ENCODE measurements at regions not wholly inside any gene's neighbourhood (a gene's known extent, or its start where the extent isn't known, plus 50 kb on each side); places are given as distances from the start of the nearest gene placed in this dataset.
A peak's percentile ranks its signal among the peaks of the same experiment; 100 is the strongest.
"Not testable (repeated sequence)": the region's sequence is repeated elsewhere in the genome, so short reads cannot be mapped to it uniquely, and the experiment has no call there.

DNA sequence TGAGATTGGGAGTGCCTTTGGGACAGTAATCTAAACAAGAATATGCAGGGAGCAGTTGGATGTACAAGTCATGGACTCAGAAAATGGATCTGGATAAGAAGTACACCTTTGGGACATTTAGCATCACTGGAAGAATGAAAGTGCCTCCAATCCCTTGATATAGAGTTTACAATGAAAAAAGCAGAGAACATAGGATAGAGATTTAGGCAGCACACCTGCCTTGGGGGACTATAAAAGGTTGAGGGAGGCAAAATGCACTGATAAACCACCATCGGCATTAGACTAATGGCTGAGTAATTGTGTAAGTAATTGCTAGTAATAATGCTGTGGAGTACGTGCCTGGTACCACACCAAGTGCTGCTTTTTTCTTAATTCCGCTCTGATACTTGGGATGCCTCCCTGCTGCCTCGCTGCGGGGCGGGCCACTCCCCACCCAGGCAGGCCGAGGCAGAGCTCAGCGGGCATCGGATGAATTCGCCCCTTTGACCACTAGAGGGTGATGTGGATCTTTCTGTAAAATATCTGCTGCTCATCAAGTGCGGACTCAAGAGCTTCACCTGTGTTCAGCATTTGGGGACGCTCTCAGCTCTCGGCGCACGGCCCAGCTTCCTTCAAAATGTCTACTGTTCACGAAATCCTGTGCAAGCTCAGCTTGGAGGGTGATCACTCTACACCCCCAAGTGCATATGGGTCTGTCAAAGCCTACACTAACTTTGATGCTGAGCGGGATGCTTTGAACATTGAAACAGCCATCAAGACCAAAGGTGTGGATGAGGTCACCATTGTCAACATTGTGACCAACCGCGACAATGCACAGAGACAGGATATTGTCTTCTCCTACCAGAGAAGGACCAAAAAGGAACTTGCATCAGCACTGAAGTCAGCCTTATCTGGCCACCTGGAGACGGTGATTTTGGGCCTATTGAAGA, 99.9 kb downstream of the ANKRD18B start:
- peak; percentile 14 to 48 (median 31) for DNase-seq

GRCh38 chr9:33628318-33628717, 104.3 kb downstream of the ANKRD18B start:
- not testable (repeated sequence) for DNase-seq

DNA sequence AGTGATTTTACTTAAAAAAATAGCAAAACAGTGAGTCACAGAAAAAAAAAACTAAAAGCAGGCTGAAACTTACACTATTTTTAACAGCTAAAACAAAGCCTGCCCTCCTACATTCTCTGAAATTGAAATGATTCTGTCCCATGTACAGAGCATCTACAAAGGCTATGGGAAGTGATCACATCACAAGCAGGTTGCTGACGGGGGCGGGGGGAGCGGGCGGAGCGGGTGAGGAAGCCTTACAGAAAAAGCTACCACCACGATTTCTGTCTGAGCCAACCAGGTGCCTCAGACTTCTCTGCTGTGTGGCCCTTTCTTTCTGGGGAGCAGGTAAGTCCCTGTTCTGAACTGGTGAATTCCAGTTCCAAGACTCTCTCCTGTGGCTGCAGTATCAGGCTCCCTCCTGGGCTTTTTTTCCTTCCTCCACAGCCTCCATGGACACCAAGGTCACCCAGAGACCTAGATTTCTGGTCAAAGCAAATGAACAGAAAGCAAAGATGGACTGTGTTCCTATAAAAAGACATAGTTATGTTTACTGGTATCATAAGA, 104.9 kb downstream of the ANKRD18B start:
- peak in 1 of 4 experiments; percentile 4 for DNase-seq

GRCh38 chr9:33633636-33634035, 109.6 kb downstream of the ANKRD18B start:
- no peak for DNase-seq

- DNase-seq: no peak
Measured at GRCh38 chr9:33637881-33638280, 113.8 kb downstream of the ANKRD18B start.

DNA sequence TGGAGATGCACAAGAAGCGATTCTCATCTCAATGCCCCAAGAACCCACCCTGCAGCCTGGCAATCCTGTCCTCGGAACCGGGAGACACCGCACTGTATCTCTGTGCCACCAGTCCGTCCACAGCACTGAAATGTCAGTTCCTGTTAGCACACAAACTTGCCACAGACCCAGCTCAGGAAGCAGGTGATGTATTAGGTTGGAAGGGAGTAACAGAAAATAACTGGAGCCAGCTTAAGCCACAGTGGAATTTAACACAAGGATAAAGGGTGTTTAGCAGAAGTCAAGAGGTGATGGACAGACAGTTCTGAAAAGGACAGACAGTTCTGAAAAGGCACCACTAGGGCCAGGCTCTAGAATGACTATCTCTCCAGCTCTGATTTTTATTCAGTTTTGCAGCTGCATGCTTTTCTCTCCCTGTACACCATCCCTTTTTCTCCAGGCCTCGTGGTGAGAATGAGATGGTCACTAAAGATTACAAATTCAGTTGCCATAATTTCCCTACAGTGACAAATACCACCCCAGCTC, 114.4 kb downstream of the ANKRD18B start:
- DNase-seq: no peak

DNA sequence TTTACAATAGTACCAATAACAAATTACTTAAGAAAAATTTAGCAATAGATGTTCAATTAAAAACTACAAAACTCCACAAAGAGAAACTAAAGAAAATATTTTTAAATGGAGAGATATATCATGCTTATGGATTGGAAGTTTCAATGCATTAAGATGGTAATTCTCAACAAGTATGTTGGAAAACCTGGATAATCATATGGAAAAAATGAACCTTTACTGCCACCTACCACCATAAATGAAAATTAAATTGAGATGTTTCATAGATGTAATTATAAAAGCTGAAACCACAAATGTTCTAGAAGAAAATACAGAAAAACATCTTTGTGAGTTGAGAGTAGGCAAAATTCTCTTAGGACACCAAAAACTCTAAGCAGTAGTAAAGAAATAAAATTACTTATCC, 121.7 kb downstream of the ANKRD18B start:
- no peak for DNase-seq

DNA sequence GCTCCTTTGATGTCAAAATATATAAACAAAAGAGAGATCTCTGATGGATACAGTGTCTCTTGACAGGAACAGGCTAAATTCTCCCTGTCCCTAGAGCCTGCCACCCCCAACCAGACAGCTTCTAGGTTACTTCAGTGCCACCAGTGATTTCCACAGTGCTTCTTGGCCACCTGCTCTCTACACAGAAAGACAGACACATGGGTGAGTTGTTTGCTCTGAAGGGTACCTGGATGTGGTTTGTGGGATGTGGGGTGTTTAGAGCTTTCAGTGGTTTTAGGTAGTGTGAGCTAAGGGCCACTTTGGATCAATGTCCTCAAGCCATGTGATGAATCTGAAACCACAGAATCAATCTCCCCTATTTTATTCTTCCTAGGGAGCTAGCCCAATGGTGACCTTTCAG, 125.4 kb downstream of the ANKRD18B start:
- no peak for DNase-seq

- DNase-seq: no peak
Measured at GRCh38 chr9:33651125-33651524, 127.1 kb downstream of the ANKRD18B start.

DNA sequence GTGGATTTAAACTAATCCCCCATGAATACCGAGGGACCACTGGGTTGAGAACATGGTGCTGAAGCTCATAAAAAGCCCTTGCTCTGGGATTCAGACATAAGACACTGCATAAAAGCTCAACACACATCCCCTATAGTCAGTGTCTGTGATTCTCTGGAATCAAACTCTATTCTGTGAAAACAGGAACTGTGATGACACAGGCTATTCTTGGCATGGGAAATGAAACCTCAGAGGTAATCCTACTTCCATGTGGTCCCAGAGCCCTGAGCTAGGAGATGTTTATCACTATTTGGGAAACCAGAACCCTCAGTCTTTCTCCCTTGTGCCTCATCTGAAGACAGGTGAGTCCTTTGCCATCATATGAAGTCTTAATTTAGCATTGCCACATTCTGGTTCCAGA, 135.4 kb upstream of the PRSS3 start:
- no peak for DNase-seq

- no peak for DNase-seq
Measured at GRCh38 chr9:33660772-33661171, 134.6 kb upstream of the PRSS3 start.

- DNase-seq: no peak
Measured at GRCh38 chr9:33661176-33661575, 134.2 kb upstream of the PRSS3 start.

DNA sequence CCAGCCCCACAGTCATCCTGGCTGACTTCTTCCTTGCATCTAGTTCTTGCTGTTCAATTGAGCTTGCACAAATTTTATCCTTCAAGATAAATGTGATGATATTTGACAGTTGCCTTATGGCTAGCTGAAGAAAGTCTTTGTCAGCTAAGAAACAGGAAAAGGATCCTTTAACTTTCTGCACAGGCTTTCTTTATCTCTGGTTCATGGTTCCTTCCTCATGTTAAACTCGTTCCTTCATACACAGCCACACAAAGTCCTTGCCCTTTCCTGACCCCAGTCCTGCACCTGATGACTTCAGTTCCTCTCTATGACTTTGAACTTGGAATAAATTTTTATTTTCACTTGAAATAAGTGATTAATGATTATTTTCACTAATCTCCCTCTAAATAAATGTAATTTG, 132.5 kb upstream of the PRSS3 start:
- DNase-seq: no peak

DNA sequence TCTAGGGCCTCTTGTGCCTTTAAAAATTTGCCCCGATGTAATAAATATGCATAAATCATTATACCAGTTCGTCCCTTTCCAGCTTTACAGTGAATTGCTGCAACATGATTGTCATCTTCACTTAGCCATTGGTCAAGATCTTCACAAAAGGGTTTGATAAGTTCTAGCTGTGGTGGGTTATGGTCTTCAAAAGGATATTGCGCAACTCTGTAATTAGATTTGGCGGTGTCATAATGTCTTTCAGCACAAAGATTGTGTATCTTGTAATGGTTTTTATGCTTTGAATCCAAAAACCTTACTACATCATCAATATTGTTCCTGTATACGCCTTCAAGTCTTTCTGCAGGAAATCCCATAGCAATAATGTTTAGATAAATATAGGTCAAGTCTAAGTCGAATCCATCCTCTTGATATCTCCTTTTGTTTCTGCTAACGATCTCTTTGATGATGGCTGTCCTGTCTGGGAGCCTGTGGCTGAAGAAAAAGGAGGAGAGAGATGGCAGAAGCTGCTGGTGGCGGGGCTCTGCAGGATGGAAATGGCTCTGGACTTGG, 119.1 kb upstream of the PRSS3 start:
- DNase-seq: peak in 1 of 4 experiments; percentile 3

- DNase-seq: peak in 1 of 4 experiments; percentile 14
Measured at GRCh38 chr9:33676746-33677505, 118.4 kb upstream of the PRSS3 start.

DNA sequence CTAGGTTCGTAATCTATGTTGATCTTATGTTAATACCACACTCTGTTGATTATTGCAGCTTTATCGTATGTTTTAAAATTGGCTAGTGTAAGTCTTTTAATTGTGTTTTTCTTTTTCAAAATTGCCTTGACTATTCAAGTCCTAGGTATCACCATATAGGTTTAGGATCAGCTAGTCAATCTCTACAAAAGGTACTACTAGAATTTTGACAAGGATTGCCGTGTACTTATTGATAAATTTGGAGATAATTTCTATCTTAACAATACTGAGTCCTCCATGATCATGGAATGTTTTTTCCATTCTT, 117.9 kb upstream of the PRSS3 start:
- no peak for DNase-seq

- no peak for DNase-seq
Measured at GRCh38 chr9:33677961-33678360, 117.4 kb upstream of the PRSS3 start.

DNA sequence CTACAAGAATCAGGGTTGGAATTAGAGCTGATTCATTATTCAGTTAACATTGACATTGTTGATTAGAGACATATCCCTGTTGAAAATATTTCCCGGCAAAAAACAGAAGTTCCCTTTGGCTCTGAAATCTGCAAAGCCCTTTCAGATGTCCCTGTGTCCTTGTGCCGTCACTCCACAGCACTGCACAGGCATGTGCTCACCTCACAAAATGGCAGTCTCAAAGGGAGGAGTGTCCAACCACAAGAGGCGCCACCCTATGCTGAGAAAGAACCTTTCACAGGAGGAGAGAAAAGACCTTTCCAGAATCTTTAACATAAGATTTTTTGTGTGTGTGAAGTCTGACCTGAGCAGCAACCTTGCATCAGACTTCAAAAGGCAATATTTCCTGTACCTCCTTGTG, 112.8 kb upstream of the PRSS3 start:
- DNase-seq: no peak

DNA sequence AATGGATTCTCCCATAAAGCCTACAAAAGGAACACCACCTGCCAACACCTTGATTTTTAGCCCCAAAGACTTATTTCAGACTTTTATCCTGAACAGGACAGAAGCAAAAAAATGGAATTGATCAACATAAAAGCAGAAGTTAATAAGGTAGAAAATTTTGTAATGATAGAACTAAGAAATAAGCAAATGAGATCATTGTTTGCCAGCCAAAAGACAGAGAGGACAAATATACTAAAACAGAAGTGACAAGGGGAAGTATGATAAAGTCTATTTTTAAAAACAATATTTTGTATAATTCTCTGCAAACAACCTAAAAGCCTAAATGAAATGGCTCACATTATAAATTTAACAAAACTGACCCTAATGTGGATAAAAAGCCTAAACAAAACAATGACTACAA, 110.5 kb upstream of the PRSS3 start:
- no peak for DNase-seq

- no peak for DNase-seq
Measured at GRCh38 chr9:33686942-33687341, 108.4 kb upstream of the PRSS3 start.

DNA sequence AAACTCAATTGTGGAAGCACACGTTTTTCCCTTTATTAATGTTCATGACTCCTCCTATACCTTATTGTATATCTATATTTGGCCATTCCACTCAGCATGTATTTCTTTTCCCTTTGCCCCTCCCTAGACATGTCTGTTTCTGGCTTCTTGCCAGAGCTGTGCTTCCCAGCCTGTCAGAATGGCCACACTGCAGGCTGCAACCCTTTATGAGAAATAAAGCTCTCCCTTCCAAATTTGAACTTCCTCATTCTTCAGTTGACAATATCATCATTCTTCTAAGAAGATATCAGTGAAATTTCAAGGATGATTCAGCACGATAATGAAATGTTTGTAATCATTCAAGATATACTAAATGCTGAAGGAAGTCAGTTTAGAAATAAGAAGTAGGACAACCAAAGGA, 107.6 kb upstream of the PRSS3 start:
- DNase-seq: no peak

- DNase-seq: no peak
Measured at GRCh38 chr9:33690143-33690933, 105.0 kb upstream of the PRSS3 start.

DNA sequence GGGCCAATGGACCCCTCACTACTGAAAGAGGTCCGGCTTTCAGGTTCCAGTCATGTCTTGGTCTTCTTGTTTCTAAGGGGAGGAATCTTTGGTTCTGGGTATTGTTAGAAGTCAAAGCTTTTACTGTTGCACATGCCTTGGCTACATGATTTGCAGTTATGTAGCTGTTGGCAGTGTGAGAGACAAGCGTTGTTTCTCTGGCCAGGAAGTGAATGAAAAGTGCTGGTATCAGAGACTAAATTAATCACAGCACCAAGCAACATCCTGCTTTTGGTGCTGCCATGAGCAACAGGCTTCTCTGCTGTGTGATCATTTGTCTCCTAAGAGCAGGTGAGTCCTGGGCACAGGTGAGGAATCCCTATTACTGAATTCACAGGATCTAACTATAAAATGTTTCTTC, 100.1 kb upstream of the PRSS3 start:
- no peak for DNase-seq
